ENCODE measurements at regions not wholly inside any gene's neighbourhood (a gene's known extent, or its start where the extent isn't known, plus 50 kb on each side); places are given as distances from the start of the nearest gene placed in this dataset.

- no peak for TF ChIP-seq CTCF (IDR thresholded peaks at IDR 0.05; ENCODE audit: low read depth, low read length)
- TF ChIP-seq MAX (IDR thresholded peaks at IDR 0.05; ENCODE audit: low read depth, low read length): no peak
These were observed 101.3 kb downstream of the MRM1 start for GRCh38 chr17:36702636-36703035.

All from NB4 (cell line).